Large intestine (tissue), 3 donors: ENCODE measurements at regions not wholly inside any gene's neighbourhood (a gene's known extent, or its start where the extent isn't known, plus 50 kb on each side); places are given as distances from the start of the nearest gene placed in this dataset.
A peak's percentile ranks its signal among the peaks of the same experiment; 100 is the strongest.

Source experiments
- DNase-seq, 2 donors: peaks; one replicate each; pipeline versions ENCODE4 v3.0.0 to v3.0.0-alpha.2; 2013
- H3K27ac ChIP-seq: one replicate; pipeline ENCODE4 v1.5.1; 2013; ENCODE audit warnings: low read length
- H3K27me3 ChIP-seq: 2 replicates; pipeline ENCODE4 v1.6.1; 2013; ENCODE audit warnings: low read length; ENCODE audit not compliant: control insufficient read depth, insufficient read depth
- H3K36me3 ChIP-seq: 2 replicates; pipeline ENCODE4 v1.6.1; 2013; ENCODE audit warnings: low read length; ENCODE audit not compliant: control insufficient read depth, insufficient read depth
- H3K4me1 ChIP-seq: one replicate; pipeline ENCODE4 v1.6.1; 2013; ENCODE audit warnings: low read length; ENCODE audit not compliant: control insufficient read depth, insufficient read depth
- H3K4me3 ChIP-seq: one replicate; pipeline ENCODE4 v1.5.1; 2013; ENCODE audit warnings: low read length
- H3K9me3 ChIP-seq: one replicate; pipeline ENCODE4 v1.6.1; 2013; ENCODE audit warnings: mild to moderate bottlenecking, low read depth, low read length, moderate library complexity; ENCODE audit not compliant: control insufficient read depth
- WGBS: methylation state at CpG from one replicate; pipeline ENCODE4 v1.1.5; 2013; ENCODE audit warnings: low lambda C conversion rate; ENCODE audit not compliant: insufficient coverage; 5-methylcytosine and 5-hydroxymethylcytosine counted together

DNA sequence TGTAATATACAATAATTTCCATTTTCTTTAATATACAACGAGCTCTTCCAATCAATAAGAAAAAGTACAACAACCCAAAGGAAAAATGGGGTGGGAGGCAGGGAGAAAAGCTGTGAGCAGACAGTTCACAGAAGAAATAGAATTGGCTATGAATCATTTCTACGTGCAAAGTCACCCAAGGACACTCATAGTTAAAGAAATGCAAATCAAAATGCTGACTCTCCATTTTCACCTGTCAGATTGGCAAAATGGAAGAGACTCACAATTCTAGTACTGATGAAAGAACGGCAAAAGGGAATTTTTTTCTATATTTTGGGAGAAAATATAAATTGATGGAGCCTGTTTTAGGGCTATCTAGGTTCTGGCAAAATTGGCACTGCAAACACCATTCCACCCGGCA, 116.3 kb upstream of the MEF2A start:
- Histone ChIP-seq H3K36me3 (no peaks in the 10 kb centered on the region), H3K27ac (no peak overlapping the region), H3K9me3 (no peaks in the 10 kb centered on the region), H3K4me1 (peaks cover 5% of the 10 kb centered on the region), H3K4me3 (no peak overlapping the region), H3K27me3 (peaks cover 3% of the 10 kb centered on the region)
- 71% methylated on average over 1 of the region's 4 CpGs for WGBS
- DNase-seq = no peak

DNA sequence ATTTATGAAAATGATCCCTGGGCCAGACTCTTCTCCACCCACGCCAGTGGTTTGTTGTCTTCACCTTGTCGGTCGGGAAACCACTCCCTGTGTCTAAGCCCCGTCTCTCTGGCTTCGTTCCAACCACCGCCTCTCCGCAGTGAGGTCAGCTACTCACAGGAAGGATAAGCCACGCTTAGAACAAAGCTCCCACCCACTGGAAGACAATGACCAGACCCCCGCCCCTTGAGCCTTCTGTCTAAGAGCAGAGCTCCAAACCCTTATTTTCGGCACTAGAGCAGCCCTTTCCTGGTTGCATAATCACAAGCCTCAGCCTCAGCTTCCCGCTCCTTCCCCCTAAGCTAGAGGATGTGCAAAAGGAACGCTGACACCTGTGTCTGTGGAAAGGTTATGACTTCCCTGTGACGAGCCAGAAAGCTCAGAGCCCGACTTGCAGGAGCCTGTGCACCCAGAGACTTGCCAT, 114.9 kb upstream of the MEF2A start:
- no peak overlapping the region for H3K4me3 ChIP-seq
- H3K36me3 ChIP-seq = no peaks in the 10 kb centered on the region
- DNase-seq = no peak
- H3K9me3 ChIP-seq = no peaks in the 10 kb centered on the region
- no peak overlapping the region for H3K27ac ChIP-seq
- WGBS = no CpG with 5 or more reads among the region's 14 CpGs
- peaks cover 8% of the 10 kb centered on the region for H3K4me1 ChIP-seq
- H3K27me3 ChIP-seq = peaks cover 3% of the 10 kb centered on the region

DNA sequence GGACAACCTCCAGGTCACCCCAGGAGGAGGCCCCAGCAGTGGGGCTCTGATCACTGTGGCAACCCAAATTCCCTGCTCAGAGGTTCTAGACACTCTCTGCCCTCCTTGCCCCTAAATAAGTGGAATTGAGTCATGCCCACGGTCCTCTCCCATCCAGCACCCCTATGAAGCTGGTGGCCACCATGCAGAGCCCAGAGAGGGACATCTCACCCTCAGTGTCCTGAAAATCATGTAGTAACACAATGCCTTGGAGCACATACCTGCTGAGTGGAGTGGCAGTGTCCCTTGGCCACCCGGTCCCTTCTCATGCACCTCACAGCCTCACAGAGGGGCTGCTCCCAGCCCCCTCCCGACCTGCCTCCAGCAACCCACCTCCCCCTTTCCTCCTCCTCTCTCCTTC, 114.3 kb upstream of the MEF2A start:
- no peak overlapping the region for H3K27ac ChIP-seq
- H3K36me3 ChIP-seq = no peaks in the 10 kb centered on the region
- no peak overlapping the region for H3K4me3 ChIP-seq
- no peak for DNase-seq
- no peaks in the 10 kb centered on the region for H3K9me3 ChIP-seq
- H3K27me3 ChIP-seq = peaks cover 3% of the 10 kb centered on the region
- peaks cover 8% of the 10 kb centered on the region for H3K4me1 ChIP-seq
- no CpG with 5 or more reads among the region's 3 CpGs for whole genome bisulfite sequencing

DNA sequence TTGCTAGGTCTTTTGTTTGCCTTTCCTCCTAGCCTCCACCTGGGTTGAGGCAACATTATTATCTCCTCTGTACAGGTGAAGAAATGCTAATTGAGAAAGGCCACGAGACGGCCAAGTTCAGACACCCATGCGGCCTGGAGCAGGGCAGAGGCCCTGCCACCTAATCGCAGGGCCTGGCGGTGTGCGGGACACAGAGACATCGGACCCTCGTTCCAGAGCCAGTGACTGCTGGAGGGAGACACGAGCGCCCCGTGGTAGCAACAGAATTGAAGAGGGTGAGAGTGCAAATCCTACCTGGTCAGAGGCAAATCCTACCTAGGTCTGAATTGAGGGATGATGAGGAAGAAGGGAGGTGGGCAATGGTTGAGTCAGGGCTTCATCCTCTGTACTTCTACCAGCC, 113.8 kb upstream of the MEF2A start:
- DNase-seq = no peak
- no peaks in the 10 kb centered on the region for H3K36me3 ChIP-seq
- peaks cover 8% of the 10 kb centered on the region for H3K4me1 ChIP-seq
- 100% methylated on average over 2 of the region's 11 CpGs for WGBS
- no peak overlapping the region for H3K4me3 ChIP-seq
- no peak overlapping the region for H3K27ac ChIP-seq
- H3K27me3 ChIP-seq = peaks cover 3% of the 10 kb centered on the region
- H3K9me3 ChIP-seq = no peaks in the 10 kb centered on the region

DNA sequence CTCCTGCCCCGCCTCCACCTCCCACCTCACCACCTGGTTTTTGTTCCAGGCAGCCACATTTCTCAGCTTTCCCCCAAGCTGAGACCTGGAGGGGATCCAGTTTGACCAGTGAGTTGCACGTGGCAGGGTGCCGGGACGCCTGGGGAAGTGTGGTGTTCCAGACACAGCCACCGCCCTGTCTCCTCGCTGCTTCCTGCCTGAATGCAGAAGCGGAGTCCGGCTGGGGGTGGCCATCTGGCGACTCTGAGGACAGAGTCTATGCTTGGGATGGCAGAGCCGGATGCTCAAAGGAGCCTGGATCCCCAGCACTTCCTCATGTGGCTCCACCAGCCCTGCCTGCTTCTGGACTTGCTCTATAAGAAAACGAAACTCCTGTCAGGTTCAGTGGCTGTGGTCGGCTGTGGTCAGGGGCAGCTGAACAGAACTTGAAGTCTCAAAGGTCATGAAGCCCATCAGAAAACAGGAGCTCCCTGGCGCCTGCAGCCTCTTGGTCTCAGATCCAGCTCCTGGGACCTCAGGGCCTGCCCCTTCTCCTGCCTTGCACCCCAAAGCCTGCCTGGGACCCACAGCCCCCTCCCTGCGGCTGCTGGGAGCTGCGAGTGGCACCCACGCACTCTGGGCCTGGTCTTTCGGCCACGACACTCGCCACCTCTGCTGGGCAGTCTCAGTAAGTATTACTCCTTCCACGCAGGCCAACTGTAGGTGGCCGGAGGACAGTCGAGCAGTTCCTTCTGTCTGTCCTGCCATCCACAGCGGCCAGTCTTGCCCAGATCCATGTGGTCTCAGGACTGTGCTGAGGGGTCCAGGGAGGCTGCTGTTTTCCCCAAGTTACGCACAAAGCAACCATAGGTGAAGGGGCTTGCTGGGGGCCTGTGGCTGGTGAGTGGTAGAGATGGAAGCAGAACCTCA, 112.8 kb upstream of the MEF2A start:
- Histone ChIP-seq H3K4me3 (no peak overlapping the region), H3K4me1 (peaks cover 8% of the 10 kb centered on the region), H3K36me3 (no peaks in the 10 kb centered on the region), H3K27me3 (no peaks in the 10 kb centered on the region), H3K27ac (no peak overlapping the region), H3K9me3 (no peaks in the 10 kb centered on the region)
- WGBS = no CpG with 5 or more reads among the region's 24 CpGs
- no peak for DNase-seq

DNA sequence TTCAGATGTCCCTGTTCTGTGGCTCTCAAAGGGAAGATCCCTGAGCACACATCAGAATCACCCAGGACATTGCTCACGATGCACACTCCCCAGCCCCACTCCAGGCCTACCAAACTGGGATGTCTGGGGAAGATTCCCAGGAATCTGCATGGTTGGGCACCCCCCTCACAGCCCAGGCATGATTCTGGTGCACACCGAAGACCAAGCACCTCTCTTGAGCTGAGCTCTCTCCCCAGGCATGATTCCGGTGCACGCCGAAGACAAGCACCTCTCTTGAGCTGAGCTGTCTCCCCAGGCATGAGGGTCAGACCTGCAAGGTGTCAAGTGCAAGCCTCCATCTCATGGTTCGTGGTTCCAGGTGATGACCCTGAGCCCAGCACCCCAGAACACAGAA, 112.2 kb upstream of the MEF2A start:
- Histone ChIP-seq H3K4me1 (peaks cover 8% of the 10 kb centered on the region), H3K27ac (no peak overlapping the region), H3K36me3 (no peaks in the 10 kb centered on the region), H3K4me3 (no peak overlapping the region), H3K27me3 (no peaks in the 10 kb centered on the region), H3K9me3 (no peaks in the 10 kb centered on the region)
- no peak for DNase-seq
- no CpG with 5 or more reads among the region's 6 CpGs for WGBS

DNA sequence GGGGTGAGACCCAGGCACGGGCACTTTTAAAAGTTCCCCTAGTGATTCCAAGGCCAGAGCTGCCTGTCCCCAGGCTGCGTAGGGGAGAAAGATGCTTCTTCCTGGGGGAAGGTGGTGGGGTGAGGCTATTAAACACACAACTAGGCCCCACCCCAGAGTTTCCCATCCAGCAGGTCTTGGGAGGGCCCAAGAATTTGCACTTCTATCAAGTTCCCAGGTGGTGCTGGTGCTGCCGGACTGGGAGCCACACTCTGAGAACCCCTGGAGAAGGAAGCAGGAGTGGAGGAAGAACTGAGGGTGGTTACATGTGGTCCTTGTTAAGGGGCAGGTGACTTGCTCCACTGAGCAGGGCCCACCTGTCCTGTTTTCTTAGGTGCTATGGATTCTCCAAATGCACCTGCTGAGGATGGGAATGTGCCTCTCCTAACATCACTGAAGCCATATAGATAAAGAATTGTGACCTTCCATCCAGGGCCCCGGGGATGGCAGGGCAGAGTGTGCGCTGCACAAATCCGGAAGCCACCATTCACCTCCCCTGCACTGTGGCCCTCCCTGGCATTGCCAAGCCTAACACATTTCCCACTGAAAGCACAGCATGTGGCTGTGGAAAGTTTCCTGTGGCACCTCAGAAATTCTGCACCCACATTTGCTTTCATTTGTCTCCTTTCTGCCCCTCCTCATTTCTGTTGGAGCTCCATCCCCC, 111.5 kb upstream of the MEF2A start:
- no peaks in the 10 kb centered on the region for H3K27me3 ChIP-seq
- no peaks in the 10 kb centered on the region for H3K9me3 ChIP-seq
- no CpG with 5 or more reads among the region's 6 CpGs for WGBS
- H3K36me3 ChIP-seq = no peaks in the 10 kb centered on the region
- H3K27ac ChIP-seq = peak overlapping the region; percentile 31
- H3K4me3 ChIP-seq = no peak overlapping the region
- DNase-seq = no peak
- H3K4me1 ChIP-seq = peaks cover 8% of the 10 kb centered on the region

DNA sequence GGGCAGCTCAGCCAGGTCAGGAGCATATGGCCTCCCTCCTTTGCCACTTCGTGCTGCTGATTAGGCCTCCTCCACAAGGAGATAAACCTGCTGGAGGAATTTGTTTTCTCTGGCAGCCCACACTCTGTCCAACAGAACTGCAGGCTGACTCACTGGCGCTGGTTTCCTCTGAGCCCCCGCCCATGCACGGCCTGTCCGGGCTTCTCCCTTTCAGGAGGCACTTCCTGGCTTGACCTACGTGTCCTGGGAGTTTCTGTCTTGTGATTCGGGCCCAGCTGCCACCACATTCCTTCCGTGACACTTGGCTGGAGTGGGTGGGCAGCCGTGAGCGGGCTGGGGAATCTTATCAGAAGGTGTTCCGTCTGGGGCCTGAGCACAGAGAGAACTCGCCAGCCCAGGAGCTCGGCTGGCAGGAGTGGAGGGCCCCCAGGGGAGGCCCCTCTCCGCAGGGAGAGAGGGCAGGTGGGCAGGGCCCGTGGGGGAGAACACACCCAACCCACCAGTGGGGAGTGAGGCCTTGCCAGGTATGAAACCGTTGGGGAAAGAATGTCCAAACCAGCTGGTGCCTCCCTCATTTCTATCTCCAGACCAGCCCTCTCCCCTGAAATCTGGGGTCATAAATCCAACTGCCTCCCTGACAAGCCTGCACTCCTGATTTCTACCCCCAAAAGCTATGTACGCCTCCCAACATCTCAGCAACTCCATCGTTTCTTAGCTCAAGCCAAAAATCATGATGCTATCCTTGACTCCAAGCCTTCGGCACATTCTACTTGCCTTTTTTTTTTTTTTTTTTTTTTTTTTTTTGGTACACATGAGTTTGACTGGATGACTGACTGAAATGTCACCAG, 110.6 kb upstream of the MEF2A start:
- Histone ChIP-seq H3K4me3 (no peak overlapping the region), H3K36me3 (no peaks in the 10 kb centered on the region), H3K9me3 (no peaks in the 10 kb centered on the region), H3K27ac (peak overlapping the region; percentile 31), H3K27me3 (no peaks in the 10 kb centered on the region), H3K4me1 (peaks cover 8% of the 10 kb centered on the region)
- peak; percentile 65 to 73 for DNase-seq
- WGBS = 0% methylated on average over 1 of the region's 19 CpGs

DNA sequence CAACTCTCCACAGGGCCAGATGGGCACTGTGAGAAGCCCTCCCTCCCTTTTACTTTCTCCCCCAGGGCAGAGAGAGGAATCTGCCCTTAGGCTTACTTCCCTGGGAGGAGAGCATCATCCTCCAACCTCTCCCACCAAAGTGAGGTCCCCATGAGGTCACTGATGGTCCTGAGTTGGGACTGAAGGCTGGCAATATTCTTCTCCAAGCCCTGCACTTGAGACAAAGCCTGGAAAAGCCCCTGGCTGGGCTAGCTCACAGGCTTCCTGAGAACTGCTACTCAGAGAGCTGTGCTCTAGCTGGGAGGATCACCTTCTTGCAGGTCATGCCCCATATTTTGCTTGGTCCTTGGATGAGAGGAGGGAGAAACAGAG, 110.0 kb upstream of the MEF2A start:
- no peaks in the 10 kb centered on the region for H3K9me3 ChIP-seq
- H3K27me3 ChIP-seq = no peaks in the 10 kb centered on the region
- DNase-seq = no peak
- H3K36me3 ChIP-seq = no peaks in the 10 kb centered on the region
- H3K4me1 ChIP-seq = peaks cover 8% of the 10 kb centered on the region
- no peak overlapping the region for H3K4me3 ChIP-seq
- no peak overlapping the region for H3K27ac ChIP-seq

DNA sequence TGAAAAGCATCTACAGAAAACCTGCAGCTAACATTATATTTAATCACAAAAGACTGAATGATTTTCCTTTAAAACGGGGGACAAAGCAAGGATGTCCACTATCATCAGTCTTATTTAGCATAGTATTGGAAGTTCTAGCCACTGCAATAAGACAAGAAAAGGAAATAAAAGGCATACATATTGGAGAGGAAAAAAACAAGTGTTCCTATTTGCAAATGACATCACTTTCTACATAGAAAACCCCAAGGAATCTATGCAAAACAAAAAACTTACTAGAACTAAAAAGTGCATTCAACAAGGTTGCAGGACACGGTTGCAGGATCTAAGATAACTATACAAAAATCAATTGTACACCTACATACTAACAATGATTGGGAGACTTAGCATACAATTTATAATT, 101.6 kb upstream of the MEF2A start:
- Histone ChIP-seq H3K9me3 (peaks cover 3% of the 10 kb centered on the region), H3K36me3 (no peaks in the 10 kb centered on the region), H3K4me3 (no peak overlapping the region), H3K27ac (no peak overlapping the region), H3K27me3 (no peaks in the 10 kb centered on the region), H3K4me1 (no peaks in the 10 kb centered on the region)
- DNase-seq = no peak
- no CpG with 5 or more reads among the region's 2 CpGs for WGBS
